HCT116 (cell line): ENCODE measurements at regions not wholly inside any gene's neighbourhood (a gene's known extent, or its start where the extent isn't known, plus 50 kb on each side); places are given as distances from the start of the nearest gene placed in this dataset.

Experiments used
- ATAC-seq: fragments of 200-7000 bp; cut with Tn5 transposase; 2 replicates; pipeline ENCODE4 v1.9.1; 2020; ENCODE audit warnings: mild to moderate bottlenecking, moderate library complexity
- BruUV-seq: library from RNA; stranded (reverse); fragments of 400-500 nt; replicated peaks from 2 replicates; lab custom pipeline; 2021; lab: Mats Ljungman, UMichigan
- CTCF ChIA-PET: fragments of 300-600 bp; sonication (Branson Sonifier 250); formaldehyde crosslinking; loops from one replicate; lab custom pipeline; 2021; ENCODE audit warnings: antibody characterized with exemption; lab: Charles Lee
- POLR2A ChIA-PET: fragments of 300-600, 350-600 bp; sonication (Branson Sonifier 250); formaldehyde crosslinking; loops from one replicate; lab custom pipeline; 2021; ENCODE audit warnings: antibody characterized with exemption; lab: Charles Lee
- RAD21 ChIA-PET, 2 experiments: fragments of 300-600 bp; sonication (Branson Sonifier 250); formaldehyde crosslinking; loops; one replicate each; lab custom pipeline; 2023; ENCODE audit warnings: low total read pairs in 2 of 2; ENCODE audit not compliant: uncharacterized antibody in 2 of 2, unreplicated experiment in 2 of 2, low non-redundant PET in 1 of 2; lab: Charles Lee
- DNase-seq: peaks from one replicate; pipeline ENCODE4 v3.0.0-alpha.2; 2010; ENCODE audit warnings: low read depth, low spot score
- H2AFZ ChIP-seq: fragments of 200-600 bp; shearing (Covaris generic), sonication (generic); 2 replicates; pipeline ENCODE4 v1.6.1; 2017; ENCODE audit warnings: low read depth, mixed run types, mixed read lengths, antibody characterized with exemption, low read length; ENCODE audit not compliant: poor library complexity, severe bottlenecking
- H3K27ac ChIP-seq: 2 replicates; pipeline ENCODE4 v1.5.1; 2012; ENCODE audit warnings: low read depth, low read length
- H3K27me3 ChIP-seq: fragments of 200-600 bp; sonication (generic); 2 replicates; pipeline ENCODE4 v1.6.1; 2016; ENCODE audit warnings: mixed run types, low read length, mixed read lengths; ENCODE audit not compliant: insufficient read depth
- H3K36me3 ChIP-seq, 2 experiments: fragments of 200-500 bp in 1 of 2; fragments of 200-600 bp in 1 of 2; sonication (Bioruptor generic) in 1 of 2; sonication (generic) in 1 of 2; 2 replicates each; pipeline versions ENCODE4 v1.5.1 to v1.6.1; 2014 to 2016; ENCODE audit warnings: low read length in 2 of 2, inconsistent platforms in 1 of 2, mixed read lengths in 1 of 2, mixed run types in 1 of 2; ENCODE audit not compliant: insufficient read depth in 2 of 2, control insufficient read depth in 1 of 2
- H3K4me1 ChIP-seq, 2 experiments: fragments of 200-600 bp in 1 of 2; sonication (generic) in 1 of 2; 2 replicates each; pipeline versions ENCODE4 v1.5.1 to v1.6.1; 2012 to 2017; ENCODE audit warnings: low read length in 2 of 2, inconsistent platforms in 1 of 2, mild to moderate bottlenecking in 1 of 2, mixed read lengths in 1 of 2, mixed run types in 1 of 2, moderate library complexity in 1 of 2; ENCODE audit not compliant: insufficient read depth in 2 of 2, control insufficient read depth in 1 of 2
- H3K4me2 ChIP-seq: fragments of 200-600 bp; sonication (generic); 2 replicates; pipeline ENCODE4 v1.6.1; 2017; ENCODE audit warnings: mixed run types, low read length, mixed read lengths
- H3K4me3 ChIP-seq, 2 experiments: fragments of 200-600 bp in 1 of 2; sonication (generic) in 1 of 2; replicated peaks in 1 of 2; 2 replicates each; pipeline ENCODE4 v1.5.1; 2011 to 2016; ENCODE audit warnings: low read length in 2 of 2, control low read depth in 1 of 2, low read depth in 1 of 2, mild to moderate bottlenecking in 1 of 2, mixed read lengths in 1 of 2, mixed run types in 1 of 2
- H3K79me2 ChIP-seq: fragments of 200-600 bp; sonication (generic); 2 replicates; pipeline ENCODE4 v1.6.1; 2017; ENCODE audit warnings: mild to moderate bottlenecking, mixed run types, low read length, moderate library complexity, mixed read lengths; ENCODE audit not compliant: insufficient read depth
- H3K9ac ChIP-seq: fragments of 200-600 bp; sonication (generic); 2 replicates; pipeline ENCODE4 v1.6.1; 2016; ENCODE audit warnings: low read length, mixed read lengths
- H3K9me2 ChIP-seq: fragments of 200-600 bp; sonication (generic), shearing (Covaris generic); 2 replicates; pipeline ENCODE4 v1.6.1; 2017; ENCODE audit warnings: mixed run types, mild to moderate bottlenecking, moderate library complexity; ENCODE audit not compliant: insufficient read depth
- H3K9me3 ChIP-seq, 2 experiments: fragments of 200-500 bp in 1 of 2; fragments of 200-600 bp in 1 of 2; sonication (Bioruptor generic) in 1 of 2; sonication (generic) in 1 of 2; 2 replicates each; pipeline ENCODE4 v1.6.1; 2014 to 2017; ENCODE audit warnings: low read length in 2 of 2, mixed read lengths in 2 of 2, inconsistent platforms in 1 of 2, low read depth in 1 of 2, mild to moderate bottlenecking in 1 of 2, mixed run types in 1 of 2, moderate library complexity in 1 of 2; ENCODE audit not compliant: control insufficient read depth in 1 of 2, insufficient read depth in 1 of 2
- H4K20me1 ChIP-seq: fragments of 200-600 bp; sonication (generic), shearing (Covaris generic); 2 replicates; pipeline ENCODE4 v1.6.1; 2017; ENCODE audit warnings: mixed run types, mild to moderate bottlenecking, moderate library complexity; ENCODE audit not compliant: insufficient read depth
- ATF3 ChIP-seq: IDR thresholded peaks from 2 replicates; pipeline ENCODE4 v1.6.1; 2012
- ELF1 ChIP-seq: IDR thresholded peaks from 2 replicates; pipeline ENCODE4 v1.6.1; 2012; ENCODE audit warnings: low read depth, borderline replicate concordance
- JUND ChIP-seq: IDR thresholded peaks from 2 replicates; pipeline ENCODE4 v1.6.1; 2012
- POLR2A ChIP-seq: IDR thresholded peaks from 2 replicates; pipeline ENCODE4 v1.7.0; 2011; ENCODE audit warnings: borderline replicate concordance; ENCODE audit not compliant: insufficient read depth, insufficient read length; ENCODE audit errors: extremely low read depth
- POLR2AphosphoS5 ChIP-seq: IDR thresholded peaks from 2 replicates; pipeline ENCODE4 v1.6.1; 2011; ENCODE audit warnings: mild to moderate bottlenecking, low read depth, low read length, moderate library complexity
- RAD21 ChIP-seq: IDR thresholded peaks from 2 replicates; pipeline ENCODE4 v1.6.1; 2012; ENCODE audit warnings: low read depth, mild to moderate bottlenecking
- REST ChIP-seq: IDR thresholded peaks from 2 replicates; pipeline ENCODE4 v1.6.1; 2012; ENCODE audit warnings: low read depth
- SIN3A ChIP-seq: IDR thresholded peaks from 2 replicates; pipeline ENCODE4 v1.6.1; 2012; ENCODE audit warnings: low read depth
- SRF ChIP-seq: IDR thresholded peaks from 2 replicates; pipeline ENCODE4 v1.6.1; 2012; ENCODE audit warnings: low read depth
- YY1 ChIP-seq: IDR thresholded peaks from 2 replicates; pipeline ENCODE4 v1.6.1; 2011; ENCODE audit warnings: low read length, low read depth, moderate library complexity, mild to moderate bottlenecking; ENCODE audit not compliant: insufficient replicate concordance; ENCODE audit errors: extremely low read depth
- ZNF274 ChIP-seq: fragments of 200-500 bp; sonication (Bioruptor generic); IDR thresholded peaks from 2 replicates; pipeline ENCODE4 v1.6.1; 2014; ENCODE audit warnings: mild to moderate bottlenecking, low read depth, low read length, inconsistent platforms
- intact Hi-C: fragments of 100-400 bp; cut with micrococcal nuclease; formaldehyde crosslinking; loops from 2 replicates; pipeline ENCODE4 v1.10.0; 2022

GRCh38 chr21:31442339-31442738 lies 98.3 kb upstream of the TIAM1 start:
- TF ChIP-seq ZNF274 (no peak), RAD21 (no peak), SIN3A (no peak), REST (no peak), YY1 (no peak), ELF1 (no peak)
- Histone ChIP-seq H3K36me3 (no peaks in the 10 kb centered on the region), H3K27me3 (no peaks in the 10 kb centered on the region), H3K4me2 (no peak overlapping the region), H3K9ac (no peak overlapping the region), H3K9me2 (no peaks in the 10 kb centered on the region), H3K9me3 (peaks cover 0 to 9% of the 10 kb centered on the region in 2 experiments; a peak in 1 of 4 replicates), H3K4me3 (no peak overlapping the region), H3K4me1 (no peaks in the 10 kb centered on the region), H3K27ac (no peak overlapping the region), H3K79me2 (no peaks in the 10 kb centered on the region), H2AFZ (no peak overlapping the region), H4K20me1 (no peaks in the 10 kb centered on the region)
- DNase-seq: no peak
- RAD21 ChIA-PET: no interaction called here
- no TSS peak for BruUV-seq
- POLR2A ChIA-PET: no interaction called here
- CTCF ChIA-PET: no interaction called here
- no peak for ATAC-seq
- intact Hi-C loops: no loop called here

GRCh38 chr21:31429506-31429905 lies 85.4 kb upstream of the TIAM1 start:
- ATAC-seq (0 out of 2 replicates have a peak, but pooled peaks have one; percentile 22), DNase-seq (no peak)
- Histone ChIP-seq H3K9me2 (no peaks in the 10 kb centered on the region), H2AFZ (no peak overlapping the region), H3K79me2 (no peaks in the 10 kb centered on the region), H3K9me3 (no peaks in the 10 kb centered on the region), H3K27me3 (no peaks in the 10 kb centered on the region), H3K27ac (no peak overlapping the region), H3K9ac (no peak overlapping the region), H3K4me2 (no peak overlapping the region), H3K4me1 (no peaks in the 10 kb centered on the region), H4K20me1 (no peaks in the 10 kb centered on the region), H3K4me3 (no peak overlapping the region), H3K36me3 (no peaks in the 10 kb centered on the region)
- ChIA-PET RAD21 (no interaction called here), POLR2A (no interaction called here), CTCF (no interaction called here)
- intact Hi-C loops: no loop called here
- TF ChIP-seq POLR2A (no peak), SRF (no peak), JUND (no peak), ATF3 (no peak), REST (no peak), ELF1 (no peak), POLR2AphosphoS5 (no peak)
- BruUV-seq: no TSS peak
